ENCODE measurements at regions not wholly inside any gene's neighbourhood (a gene's known extent, or its start where the extent isn't known, plus 50 kb on each side); places are given as distances from the start of the nearest gene placed in this dataset.
A peak's percentile ranks its signal among the peaks of the same experiment; 100 is the strongest.

- no peaks in the 10 kb centered on the region for H3K9me3 ChIP-seq
- no peak for DNase-seq
- no peak for TF ChIP-seq CTCF (IDR thresholded peaks at IDR 0.05)
- no peak for TF ChIP-seq POLR2A (IDR thresholded peaks at IDR 0.05)
- H3K4me3 ChIP-seq = no peak overlapping the region
- no peaks in the 10 kb centered on the region for H3K36me3 ChIP-seq
- no peaks in the 10 kb centered on the region for H3K27me3 ChIP-seq
- H3K27ac ChIP-seq = no peak overlapping the region
- no peaks in the 10 kb centered on the region for H3K4me1 ChIP-seq
Measured at GRCh38 chr7:118080947-118081346, 103.0 kb upstream of the LSM8 start.

- H3K9me3 ChIP-seq = no peaks in the 10 kb centered on the region
- no peak overlapping the region for H3K27ac ChIP-seq
- no peak for TF ChIP-seq POLR2A (IDR thresholded peaks at IDR 0.05)
- TF ChIP-seq CTCF (IDR thresholded peaks at IDR 0.05) = no peak
- DNase-seq = no peak
- no peaks in the 10 kb centered on the region for H3K4me1 ChIP-seq
- H3K27me3 ChIP-seq = no peaks in the 10 kb centered on the region
- H3K4me3 ChIP-seq = no peak overlapping the region
- H3K36me3 ChIP-seq = no peaks in the 10 kb centered on the region
Measured at GRCh38 chr7:118082506-118082905, 101.5 kb upstream of the LSM8 start.

GRCh38 chr7:118085000-118085399 is 99.0 kb upstream of the LSM8 start:
- no peak for DNase-seq
- no peaks in the 10 kb centered on the region for H3K27me3 ChIP-seq

GRCh38 chr7:118087126-118087525 is 96.8 kb upstream of the LSM8 start:
- Histone ChIP-seq H3K36me3 (no peaks in the 10 kb centered on the region), H3K9me3 (no peaks in the 10 kb centered on the region), H3K4me3 (no peak overlapping the region), H3K4me1 (no peaks in the 10 kb centered on the region), H3K27ac (no peak overlapping the region), H3K27me3 (no peaks in the 10 kb centered on the region)
- DNase-seq = no peak
- TF ChIP-seq POLR2A (IDR thresholded peaks at IDR 0.05) (no peak), CTCF (IDR thresholded peaks at IDR 0.05) (no peak)

More at GRCh38 chr7:118085000-118085399, 99.0 kb upstream of the LSM8 start:
- TF ChIP-seq CTCF (IDR thresholded peaks at IDR 0.05) (no peak), POLR2A (IDR thresholded peaks at IDR 0.05) (no peak)
- H3K4me1 ChIP-seq = no peaks in the 10 kb centered on the region
- no peak overlapping the region for H3K4me3 ChIP-seq
- H3K9me3 ChIP-seq = no peaks in the 10 kb centered on the region
- H3K27ac ChIP-seq = no peak overlapping the region
- no peaks in the 10 kb centered on the region for H3K36me3 ChIP-seq

- H3K9me3 ChIP-seq = no peaks in the 10 kb centered on the region
- DNase-seq = no peak
- no peaks in the 10 kb centered on the region for H3K27me3 ChIP-seq
- no peak overlapping the region for H3K27ac ChIP-seq
- H3K4me1 ChIP-seq = no peaks in the 10 kb centered on the region
- TF ChIP-seq POLR2A (IDR thresholded peaks at IDR 0.05) (no peak), CTCF (IDR thresholded peaks at IDR 0.05) (no peak)
- no peak overlapping the region for H3K4me3 ChIP-seq
- H3K36me3 ChIP-seq = no peaks in the 10 kb centered on the region
Measured at GRCh38 chr7:118094044-118094443, 89.9 kb upstream of the LSM8 start.

- Histone ChIP-seq H3K4me3 (no peak overlapping the region), H3K36me3 (no peaks in the 10 kb centered on the region), H3K4me1 (no peaks in the 10 kb centered on the region), H3K9me3 (no peaks in the 10 kb centered on the region), H3K27me3 (no peaks in the 10 kb centered on the region), H3K27ac (no peak overlapping the region)
- DNase-seq = no peak
- TF ChIP-seq CTCF (IDR thresholded peaks at IDR 0.05) (peak in 4 of 6 experiments; percentile 26 to 55 (median 54)), POLR2A (IDR thresholded peaks at IDR 0.05) (no peak)
Measured at GRCh38 chr7:118104812-118105441, 79.0 kb upstream of the LSM8 start.
